ENCODE measurements at regions not wholly inside any gene's neighbourhood (a gene's known extent, or its start where the extent isn't known, plus 50 kb on each side); places are given as distances from the start of the nearest gene placed in this dataset.
"Not testable (repeated sequence)": the region's sequence is repeated elsewhere in the genome, so short reads cannot be mapped to it uniquely, and the experiment has no call there.

DNA sequence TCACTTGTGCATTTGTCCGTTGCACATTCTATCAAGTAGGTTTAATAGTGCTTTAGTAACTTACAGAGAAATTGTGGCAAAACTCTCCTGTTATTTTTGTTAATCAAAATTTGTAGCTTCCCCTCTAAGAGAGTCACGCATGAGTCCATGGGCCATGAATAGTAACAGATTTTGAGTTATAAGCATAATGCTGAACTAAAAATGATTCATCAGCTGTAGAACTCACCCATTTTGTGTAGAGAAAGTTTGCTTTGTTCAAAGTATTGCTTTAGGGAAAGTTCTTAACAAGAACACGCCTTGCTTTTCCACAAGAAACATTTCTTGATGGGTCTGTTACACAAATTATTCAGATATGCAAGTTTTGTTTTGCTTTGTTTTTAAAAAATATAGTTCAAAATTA is 1300.9 kb downstream of the CDH12 start:
- TF ChIP-seq, protein P1, sequence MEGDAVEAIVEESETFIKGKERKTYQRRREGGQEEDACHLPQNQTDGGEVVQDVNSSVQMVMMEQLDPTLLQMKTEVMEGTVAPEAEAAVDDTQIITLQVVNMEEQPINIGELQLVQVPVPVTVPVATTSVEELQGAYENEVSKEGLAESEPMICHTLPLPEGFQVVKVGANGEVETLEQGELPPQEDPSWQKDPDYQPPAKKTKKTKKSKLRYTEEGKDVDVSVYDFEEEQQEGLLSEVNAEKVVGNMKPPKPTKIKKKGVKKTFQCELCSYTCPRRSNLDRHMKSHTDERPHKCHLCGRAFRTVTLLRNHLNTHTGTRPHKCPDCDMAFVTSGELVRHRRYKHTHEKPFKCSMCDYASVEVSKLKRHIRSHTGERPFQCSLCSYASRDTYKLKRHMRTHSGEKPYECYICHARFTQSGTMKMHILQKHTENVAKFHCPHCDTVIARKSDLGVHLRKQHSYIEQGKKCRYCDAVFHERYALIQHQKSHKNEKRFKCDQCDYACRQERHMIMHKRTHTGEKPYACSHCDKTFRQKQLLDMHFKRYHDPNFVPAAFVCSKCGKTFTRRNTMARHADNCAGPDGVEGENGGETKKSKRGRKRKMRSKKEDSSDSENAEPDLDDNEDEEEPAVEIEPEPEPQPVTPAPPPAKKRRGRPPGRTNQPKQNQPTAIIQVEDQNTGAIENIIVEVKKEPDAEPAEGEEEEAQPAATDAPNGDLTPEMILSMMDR (IDR thresholded peaks at IDR 0.05 in 4 of 5, conservative IDR thresholded peaks at IDR 0.05 in 1 of 5), result not testable (repeated sequence)
- not testable (repeated sequence) for TF ChIP-seq POLR2A (IDR thresholded peaks at IDR 0.05)
